HG03045 (cell line): ENCODE measurements at regions not wholly inside any gene's neighbourhood (a gene's known extent, or its start where the extent isn't known, plus 50 kb on each side); places are given as distances from the start of the nearest gene placed in this dataset.

Experiments used
- ATAC-seq: cut with Tn5 transposase; IDR thresholded peaks from one replicate; pipeline ENCODE4 v1.9.1; 2021; ENCODE audit warnings: mild to moderate bottlenecking, moderate library complexity; ENCODE audit not compliant: unreplicated experiment

GRCh38 chr4:104418286-104418685 lies 76.4 kb downstream of the CXXC4 start:
- no peak for ATAC-seq

DNA sequence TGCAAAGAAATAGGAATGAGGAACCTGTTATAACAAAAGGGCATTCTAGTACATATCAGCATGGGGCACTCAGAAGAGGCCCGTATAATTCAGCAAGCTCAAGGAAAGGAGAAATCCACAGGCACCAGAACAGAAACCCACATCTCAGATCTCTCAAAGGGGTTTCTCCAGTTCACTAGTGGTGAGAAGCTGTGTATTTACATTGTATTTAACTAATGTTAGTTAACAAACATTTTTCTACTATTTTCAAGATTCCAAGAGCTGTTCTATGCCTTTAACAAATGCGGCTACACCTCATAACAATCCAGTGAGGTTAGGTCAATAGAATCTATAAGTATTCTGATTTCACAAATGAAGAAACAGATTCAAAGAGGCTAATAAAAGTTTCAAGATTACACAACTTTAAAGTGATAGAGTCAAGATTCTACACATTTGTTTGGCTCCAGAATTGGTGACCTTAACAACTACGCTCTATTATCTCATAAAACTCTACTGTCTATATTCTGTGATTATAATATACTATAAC lies 77.3 kb downstream of the CXXC4 start:
- ATAC-seq = no peak

GRCh38 chr4:104416725-104417356 lies 77.9 kb downstream of the CXXC4 start:
- no peak for ATAC-seq

GRCh38 chr4:104413487-104413886 lies 81.2 kb downstream of the CXXC4 start:
- no peak for ATAC-seq

DNA sequence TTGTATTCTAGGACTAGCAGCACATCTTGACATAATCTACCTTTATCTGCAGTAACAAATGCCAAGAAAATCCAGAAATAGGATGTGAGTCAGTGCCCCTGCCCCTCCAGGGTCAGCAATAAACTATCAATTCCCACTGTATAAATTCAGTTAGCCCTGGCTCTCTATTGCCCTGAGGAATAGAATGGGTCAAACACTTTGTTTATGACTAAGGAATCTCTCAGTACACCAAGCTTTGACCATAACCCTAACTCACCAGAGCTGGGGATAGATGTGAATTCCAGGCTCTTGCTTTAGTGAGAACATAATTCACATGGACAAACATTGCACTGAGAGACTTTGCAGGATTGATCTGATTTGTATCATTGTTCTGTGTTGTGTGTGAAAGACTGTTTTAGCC lies 82.3 kb downstream of the CXXC4 start:
- no peak for ATAC-seq

DNA sequence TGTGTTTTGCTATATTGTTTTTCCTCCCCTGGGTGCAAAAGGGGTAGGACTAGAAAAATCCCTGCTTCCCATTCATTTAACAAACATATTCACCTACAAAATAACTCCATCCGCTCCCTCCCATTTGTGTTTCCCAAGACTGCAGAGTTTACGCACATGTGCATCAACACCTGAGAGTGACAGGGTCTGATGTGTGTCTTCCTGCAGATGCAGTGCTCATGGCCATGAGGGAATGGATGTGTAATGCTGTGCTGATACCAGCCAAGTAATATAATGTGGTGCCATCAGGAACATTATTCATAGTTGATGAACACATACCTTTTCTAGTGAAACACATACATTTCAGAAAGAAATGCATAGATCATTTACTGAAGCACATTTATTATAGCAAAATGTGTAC lies 83.2 kb downstream of the CXXC4 start:
- no peak for ATAC-seq

DNA sequence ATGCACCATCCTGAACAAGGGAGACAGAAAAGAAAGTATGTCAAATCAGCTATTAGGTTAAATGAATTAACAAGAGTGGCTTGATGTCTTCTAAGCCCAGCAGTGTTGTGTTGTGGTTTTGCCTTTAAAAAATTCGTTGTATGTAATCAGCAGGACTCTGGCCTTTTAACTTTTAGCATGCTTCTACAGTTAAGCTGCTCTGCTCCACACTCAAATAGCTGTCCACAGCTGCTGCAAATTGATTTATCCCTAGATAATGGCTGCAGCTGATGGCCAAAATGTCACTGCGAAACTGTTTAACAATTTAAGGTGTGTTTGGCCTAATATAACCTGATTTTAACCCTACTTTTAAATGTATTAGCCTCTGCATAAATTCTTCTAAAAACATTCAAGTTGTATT lies 85.8 kb downstream of the CXXC4 start:
- ATAC-seq = no peak

DNA sequence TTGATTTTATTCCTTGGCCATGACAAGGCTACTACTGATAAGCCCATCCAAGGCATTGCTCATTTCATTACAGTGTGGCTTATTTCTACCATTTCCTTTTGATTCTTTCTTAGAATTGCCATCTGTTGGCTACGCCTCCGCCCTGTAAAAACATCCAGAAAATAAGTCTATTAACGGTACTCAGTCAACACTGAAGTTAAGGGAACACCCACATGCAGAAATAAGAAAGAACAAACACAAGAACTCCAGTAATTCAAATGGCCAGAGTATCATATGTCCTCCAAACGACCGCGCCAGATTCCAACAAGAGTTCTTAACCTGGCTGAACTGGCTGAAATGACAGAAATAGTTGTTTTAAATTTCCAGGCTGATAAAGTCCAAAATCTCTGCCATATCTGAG lies 90.3 kb downstream of the CXXC4 start:
- no peak for ATAC-seq

GRCh38 chr4:104395168-104395614 lies 99.5 kb downstream of the CXXC4 start:
- ATAC-seq = no peak

DNA sequence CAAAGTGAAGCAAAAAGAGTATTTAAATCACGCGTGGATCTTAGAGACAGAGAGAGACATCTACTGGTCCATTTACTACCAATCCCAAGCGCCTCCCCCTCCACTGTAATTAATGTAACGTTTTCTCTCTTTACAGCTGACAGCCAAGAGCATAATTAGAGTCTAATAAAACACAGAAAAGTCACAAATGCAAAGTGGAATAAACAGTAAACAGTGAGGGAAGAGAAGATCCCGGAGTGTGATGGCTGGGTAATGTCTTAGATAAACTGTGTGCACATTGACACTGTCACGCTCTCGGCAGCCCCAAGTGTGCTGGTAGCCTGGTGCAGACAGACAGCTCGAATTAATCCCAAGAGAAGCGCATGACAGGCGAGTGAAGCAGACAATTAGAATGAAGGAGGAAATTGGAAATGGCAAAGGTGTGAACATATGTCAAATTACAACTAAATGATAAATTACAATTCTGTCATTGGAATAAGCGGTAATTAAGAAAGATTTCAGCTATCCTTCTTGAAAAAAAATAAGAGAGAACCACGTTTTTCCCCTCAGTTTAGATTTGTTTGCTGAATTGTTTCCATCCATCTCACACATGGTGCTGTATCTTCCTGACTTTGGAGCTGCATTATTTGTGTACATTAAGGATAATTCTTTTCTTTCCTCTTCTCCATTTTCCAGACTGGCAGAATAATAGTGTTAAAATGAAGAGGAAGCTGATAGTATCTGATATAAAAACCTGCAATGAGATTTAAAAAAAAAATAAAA lies 100.1 kb downstream of the CXXC4 start:
- no peak for ATAC-seq

DNA sequence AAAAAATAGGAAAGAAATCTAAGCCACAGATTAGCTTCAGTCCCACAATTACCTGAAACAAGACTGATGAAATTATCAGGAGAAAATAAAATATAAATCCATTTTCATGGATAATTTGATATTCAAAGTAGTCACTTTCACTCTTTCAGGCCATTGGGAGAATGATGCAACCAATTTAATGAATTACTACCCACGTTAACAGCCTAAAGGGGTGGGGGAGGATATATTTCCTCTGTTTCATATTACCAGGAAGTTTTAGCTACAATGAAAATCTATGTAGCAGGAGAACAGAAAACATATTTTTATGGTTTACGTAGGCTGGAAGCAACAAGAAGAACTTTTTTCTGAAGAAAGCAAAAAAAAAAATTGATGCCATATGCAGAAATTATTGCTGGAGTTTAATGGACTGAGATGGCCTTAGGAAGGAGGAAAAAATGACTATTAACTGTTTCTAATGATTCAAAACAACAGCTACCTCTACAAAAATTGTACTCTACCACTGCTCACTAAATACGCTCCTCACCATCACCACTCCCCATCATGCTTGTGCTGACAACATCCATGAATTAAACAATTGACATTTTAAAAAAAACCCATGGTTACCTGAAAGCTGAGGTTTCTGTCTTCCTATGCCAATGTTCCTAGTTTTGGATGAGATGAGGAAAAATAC lies 100.9 kb downstream of the CXXC4 start:
- no peak for ATAC-seq

DNA sequence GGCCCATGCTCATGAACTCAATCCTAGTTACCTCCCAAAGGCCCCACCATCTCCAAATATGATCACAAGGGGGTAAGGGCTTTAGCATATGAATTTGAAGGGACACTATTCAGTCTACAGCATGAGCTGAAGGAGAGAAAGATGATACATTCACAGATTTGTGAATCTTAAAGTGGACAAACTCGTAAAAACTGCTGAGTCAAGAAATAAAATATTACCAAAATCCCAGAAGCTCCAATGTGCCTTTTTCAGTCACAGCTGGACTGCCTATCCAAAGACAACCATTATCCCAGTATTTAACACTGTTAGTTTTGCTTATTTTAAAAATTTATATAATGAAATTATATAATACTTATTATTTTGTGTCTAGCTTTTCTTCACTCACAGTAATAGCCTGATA lies 109.0 kb downstream of the CXXC4 start:
- ATAC-seq = no peak

DNA sequence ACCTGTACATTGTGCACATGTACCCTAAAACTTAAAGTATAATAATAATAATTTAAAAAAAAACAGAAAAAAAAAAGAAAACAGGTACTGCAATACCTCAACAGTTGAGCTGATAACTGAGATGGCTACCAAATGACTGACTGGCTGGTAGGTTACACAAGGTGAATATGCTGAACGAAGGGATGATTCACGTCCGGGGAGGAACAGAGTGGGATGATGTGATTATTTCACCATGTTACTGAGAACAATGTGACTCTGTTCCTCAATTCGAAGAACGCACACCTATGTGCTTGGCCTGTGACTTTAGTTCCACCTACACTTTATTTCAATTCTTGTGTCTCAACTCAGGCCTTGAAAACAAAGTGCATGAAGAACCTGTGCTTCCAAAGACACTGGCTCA lies 111.7 kb downstream of the CXXC4 start:
- no peak for ATAC-seq

- no peak for ATAC-seq
Observed at GRCh38 chr4:104381729-104382128, 113.0 kb downstream of the CXXC4 start.

DNA sequence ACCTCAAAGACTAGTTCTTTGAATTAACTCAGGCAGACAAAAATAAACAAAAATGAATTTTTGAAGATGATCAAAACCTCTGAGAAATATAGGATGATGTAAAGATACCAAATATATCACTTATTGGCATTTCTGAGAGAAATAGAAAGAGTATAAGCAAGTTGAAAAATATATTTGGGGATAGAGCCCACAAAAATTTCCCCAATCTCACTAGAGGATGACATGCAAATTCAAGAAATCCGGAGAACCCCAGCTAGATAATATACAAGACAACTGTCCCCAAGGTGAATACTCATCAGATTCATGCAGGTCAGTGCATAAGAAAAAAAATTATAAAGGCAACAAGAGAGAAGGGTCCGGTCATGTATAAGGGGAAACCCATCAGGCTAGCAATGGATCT lies 129.1 kb downstream of the CXXC4 start:
- no peak for ATAC-seq

DNA sequence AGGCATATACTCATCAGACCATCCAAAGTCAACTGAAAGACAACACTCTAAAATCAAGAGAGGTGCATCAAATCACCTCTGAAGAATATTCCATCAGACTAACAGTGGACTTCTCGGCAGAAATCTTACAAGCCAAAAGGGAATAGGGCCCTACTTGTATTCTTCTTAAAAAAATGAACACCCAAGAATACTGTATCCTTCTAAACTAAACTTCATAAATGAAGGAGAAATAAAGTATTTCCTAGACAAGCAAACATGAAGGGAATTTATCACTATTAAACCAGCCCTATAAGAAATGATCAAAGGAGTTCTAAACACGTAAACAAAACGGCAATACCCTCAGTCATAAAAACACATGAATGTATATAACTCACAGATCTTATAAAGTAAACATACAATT lies 141.2 kb downstream of the CXXC4 start:
- no peak for ATAC-seq

GRCh38 chr4:104352211-104352610 lies 142.5 kb downstream of the CXXC4 start:
- no peak for ATAC-seq

GRCh38 chr4:104351706-104352105 lies 143.0 kb downstream of the CXXC4 start:
- no peak for ATAC-seq

DNA sequence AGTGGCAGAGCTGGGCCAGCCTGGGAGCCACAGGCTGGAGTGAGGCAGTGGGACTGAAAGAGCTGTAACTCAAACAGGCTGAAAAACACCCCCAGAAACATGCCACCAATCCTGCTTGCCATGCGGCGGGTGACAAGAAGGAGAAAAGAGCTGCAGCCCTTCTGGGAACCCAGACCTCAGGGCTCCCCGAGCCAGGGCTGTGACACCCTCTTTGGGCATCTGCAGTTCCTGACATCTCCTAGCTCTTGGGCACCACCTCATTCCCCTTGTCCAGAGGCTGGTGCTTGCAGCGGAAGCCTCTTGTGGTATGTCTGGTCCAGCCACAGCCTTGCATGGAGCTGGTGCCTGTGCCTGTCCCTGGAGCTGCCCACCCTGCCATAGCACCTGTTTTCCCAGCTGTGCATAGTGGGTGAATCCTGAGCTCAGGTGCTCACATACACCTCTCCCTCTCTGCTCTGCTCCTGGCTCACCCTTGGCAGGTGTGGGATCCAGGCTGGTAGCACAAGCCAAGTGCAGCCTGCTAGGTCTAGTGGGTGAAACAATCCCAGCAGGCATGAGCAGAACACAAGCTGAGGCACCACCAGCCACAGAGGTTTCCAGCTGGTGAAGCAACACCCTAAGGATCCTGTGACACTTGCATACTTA lies 149.0 kb downstream of the CXXC4 start:
- ATAC-seq = no peak

DNA sequence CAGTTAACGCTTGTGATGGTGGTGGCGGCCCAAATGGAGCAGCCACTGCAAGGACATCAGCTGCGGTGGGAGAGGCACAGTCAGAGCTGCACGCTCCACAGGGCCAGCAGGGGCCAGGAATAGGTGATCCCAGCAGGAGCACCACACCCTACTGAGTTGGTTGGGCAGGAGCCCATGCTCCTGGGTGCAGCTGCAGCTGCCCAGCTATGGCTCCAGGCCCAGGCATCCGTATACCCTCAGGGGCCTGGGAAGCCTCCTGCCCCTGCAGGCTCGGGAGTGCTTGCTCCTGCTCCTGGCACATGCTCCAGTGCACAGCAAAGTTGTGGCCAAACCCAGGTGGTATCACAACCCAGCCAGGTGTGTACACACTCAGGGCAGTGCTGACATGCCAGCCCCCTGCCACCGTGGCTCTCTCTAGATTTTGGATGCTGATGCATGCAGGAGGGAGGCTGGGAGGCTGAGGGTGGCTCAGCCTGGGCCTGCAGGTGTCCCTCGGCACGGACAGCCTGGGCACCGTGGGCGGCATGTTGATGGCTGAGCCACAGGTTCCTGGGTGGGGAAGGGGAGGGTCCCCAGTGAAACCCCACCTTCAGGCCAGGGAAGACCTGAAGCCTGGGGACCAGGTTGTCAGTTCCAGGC lies 150.2 kb downstream of the CXXC4 start:
- no peak for ATAC-seq

DNA sequence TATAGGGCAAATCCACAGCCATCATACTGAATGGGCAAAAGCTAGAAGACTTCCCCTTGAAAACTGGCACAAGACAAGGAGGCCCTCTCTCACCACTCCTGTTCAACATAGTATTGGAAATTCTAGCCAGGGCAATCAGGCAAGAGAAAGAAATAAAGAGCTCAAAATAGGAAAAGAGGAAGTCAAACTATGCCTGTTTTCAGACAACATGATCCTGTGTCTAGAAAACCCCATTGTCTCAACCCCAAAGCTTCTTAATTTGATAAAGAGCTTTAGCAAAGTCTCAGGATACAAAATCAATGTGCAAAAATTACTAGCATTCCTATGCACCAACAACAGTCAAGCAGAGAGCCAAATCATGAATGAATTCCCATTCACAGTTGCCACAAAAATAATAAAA lies 160.3 kb downstream of the CXXC4 start:
- no peak for ATAC-seq
